AG09319 (cell line): ENCODE measurements at regions not wholly inside any gene's neighbourhood (a gene's known extent, or its start where the extent isn't known, plus 50 kb on each side); places are given as distances from the start of the nearest gene placed in this dataset.
"Not testable (repeated sequence)": the region's sequence is repeated elsewhere in the genome, so short reads cannot be mapped to it uniquely, and the experiment has no call there.

Source experiments
- DNase-seq: peaks from one replicate; pipeline ENCODE4 v3.0.0-alpha.2; 2010; ENCODE audit warnings: low read depth; ENCODE audit errors: extremely low read depth
- CTCF ChIP-seq: IDR thresholded peaks from 2 replicates; pipeline ENCODE4 v1.5.1; 2011; ENCODE audit warnings: low read depth, mild to moderate bottlenecking, inconsistent platforms, low read length, moderate library complexity

GRCh38 chr13:107617527-107617926 is 597.8 kb downstream of the LIG4 start:
- TF ChIP-seq CTCF: no peak
- DNase-seq: no peak

- no peak for TF ChIP-seq CTCF
- DNase-seq: no peak
These were observed 603.0 kb downstream of the LIG4 start for GRCh38 chr13:107612376-107612775.

DNA sequence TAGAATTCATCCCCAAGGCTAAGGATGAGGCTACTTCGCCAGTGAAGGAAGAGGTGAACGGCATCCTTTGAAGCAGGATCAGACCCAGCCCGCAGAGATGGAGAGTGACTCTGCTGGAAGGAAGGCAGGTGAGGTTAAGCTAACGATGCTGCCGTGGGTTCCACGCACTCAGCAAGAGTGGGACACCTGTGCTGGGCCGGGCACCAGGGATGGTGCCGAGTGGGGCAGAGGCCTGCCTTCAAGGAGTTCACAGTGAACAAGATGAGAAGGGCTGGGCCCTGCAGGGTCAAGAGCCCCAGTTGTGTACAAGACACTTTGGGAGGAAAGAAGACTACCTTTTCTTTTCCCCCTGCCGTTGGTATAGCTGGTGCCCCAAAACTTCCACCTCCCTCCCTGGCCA is 606.6 kb downstream of the LIG4 start:
- no peak for DNase-seq
- no peak for TF ChIP-seq CTCF

- DNase-seq: no peak
- TF ChIP-seq CTCF: no peak
These were observed 614.4 kb downstream of the LIG4 start for GRCh38 chr13:107600971-107601370.

GRCh38 chr13:107596306-107596705 is 619.0 kb downstream of the LIG4 start:
- DNase-seq: not testable (repeated sequence)

DNA sequence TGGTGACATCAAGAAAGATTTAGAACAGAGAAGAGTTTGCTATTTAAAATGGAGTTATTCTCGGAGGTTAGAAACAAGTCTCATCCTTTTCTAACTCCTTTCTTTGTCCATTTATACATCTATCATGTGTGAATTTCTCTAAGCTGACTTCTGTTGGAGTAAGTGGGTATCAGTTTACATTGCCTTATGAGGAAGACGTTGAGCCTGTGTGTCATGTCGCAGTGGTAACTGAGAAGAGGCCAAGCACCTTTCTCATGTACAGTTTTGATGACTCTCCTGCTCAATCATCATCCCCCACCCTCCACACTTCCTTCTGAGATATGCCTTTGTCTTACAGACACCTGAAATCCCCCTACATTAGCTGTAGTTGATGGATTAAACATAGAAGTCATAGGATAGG is 624.8 kb downstream of the LIG4 start:
- TF ChIP-seq CTCF: no peak
- no peak for DNase-seq

DNA sequence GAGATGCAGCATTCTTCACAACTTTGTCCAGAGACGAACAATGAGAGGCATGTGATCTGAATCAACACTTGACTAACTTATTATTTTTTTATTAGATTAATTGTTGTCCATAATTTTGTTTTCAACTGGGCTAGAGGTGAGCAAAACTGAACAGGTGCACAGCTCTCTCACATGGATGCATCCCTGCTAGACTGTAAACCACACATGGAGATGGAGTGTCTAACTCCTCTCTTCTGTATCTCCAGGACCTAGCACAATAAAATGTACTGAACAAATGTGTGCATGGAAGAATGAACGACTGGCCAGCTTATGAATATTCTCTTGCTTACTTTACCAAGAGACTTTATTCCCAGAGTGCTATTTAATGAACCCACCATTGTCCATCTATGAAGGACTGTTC is 627.7 kb downstream of the LIG4 start:
- DNase-seq: no peak
- TF ChIP-seq CTCF: no peak

DNA sequence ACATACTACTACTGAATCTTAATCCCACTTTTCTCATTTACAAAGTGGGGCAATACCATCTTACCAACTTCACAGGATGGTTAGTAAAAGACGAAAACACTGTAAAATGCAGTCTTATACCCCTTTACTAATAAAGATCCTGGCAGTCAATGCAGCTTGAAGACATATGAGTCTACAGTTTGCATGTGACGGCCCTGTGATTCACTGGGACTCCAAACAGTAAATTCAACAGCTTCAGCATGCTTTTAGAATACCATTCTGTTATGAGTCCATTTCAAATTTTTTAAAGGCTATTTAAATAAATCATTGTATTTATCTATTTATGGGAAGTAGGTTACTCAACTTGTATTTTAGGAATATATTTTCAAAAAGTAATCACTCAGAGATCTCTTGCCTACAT is 629.1 kb downstream of the LIG4 start:
- DNase-seq: no peak
- TF ChIP-seq CTCF: no peak
